Adrenal gland (tissue), 5 donors: ENCODE measurements at regions not wholly inside any gene's neighbourhood (a gene's known extent, or its start where the extent isn't known, plus 50 kb on each side); places are given as distances from the start of the nearest gene placed in this dataset.
"Not testable (repeated sequence)": the region's sequence is repeated elsewhere in the genome, so short reads cannot be mapped to it uniquely, and the experiment has no call there.

Experiments
- CTCF ChIP-seq, 6 experiments: fragments of 450-650 bp in 4 of 6; fragments of 200-600 bp in 2 of 6; sonication (generic) in 1 of 6; IDR thresholded peaks; 1 replicate in 5 of 6; 2 replicates in 1 of 6; pipeline versions ENCODE4 v1.5.1 to v1.8.0; 2016 to 2021; ENCODE audit warnings: antibody characterized with exemption in 6 of 6, mild to moderate bottlenecking in 2 of 6, moderate library complexity in 1 of 6
- POLR2A ChIP-seq, 2 donors: fragments of 450-650 bp; IDR thresholded peaks; one replicate each; pipeline ENCODE4 v1.6.1; 2017; ENCODE audit warnings: antibody characterized with exemption in 2 of 2, mild to moderate bottlenecking in 2 of 2, moderate library complexity in 1 of 2
- donor health status: DM: no; HTN: no; CAD: no.

DNA sequence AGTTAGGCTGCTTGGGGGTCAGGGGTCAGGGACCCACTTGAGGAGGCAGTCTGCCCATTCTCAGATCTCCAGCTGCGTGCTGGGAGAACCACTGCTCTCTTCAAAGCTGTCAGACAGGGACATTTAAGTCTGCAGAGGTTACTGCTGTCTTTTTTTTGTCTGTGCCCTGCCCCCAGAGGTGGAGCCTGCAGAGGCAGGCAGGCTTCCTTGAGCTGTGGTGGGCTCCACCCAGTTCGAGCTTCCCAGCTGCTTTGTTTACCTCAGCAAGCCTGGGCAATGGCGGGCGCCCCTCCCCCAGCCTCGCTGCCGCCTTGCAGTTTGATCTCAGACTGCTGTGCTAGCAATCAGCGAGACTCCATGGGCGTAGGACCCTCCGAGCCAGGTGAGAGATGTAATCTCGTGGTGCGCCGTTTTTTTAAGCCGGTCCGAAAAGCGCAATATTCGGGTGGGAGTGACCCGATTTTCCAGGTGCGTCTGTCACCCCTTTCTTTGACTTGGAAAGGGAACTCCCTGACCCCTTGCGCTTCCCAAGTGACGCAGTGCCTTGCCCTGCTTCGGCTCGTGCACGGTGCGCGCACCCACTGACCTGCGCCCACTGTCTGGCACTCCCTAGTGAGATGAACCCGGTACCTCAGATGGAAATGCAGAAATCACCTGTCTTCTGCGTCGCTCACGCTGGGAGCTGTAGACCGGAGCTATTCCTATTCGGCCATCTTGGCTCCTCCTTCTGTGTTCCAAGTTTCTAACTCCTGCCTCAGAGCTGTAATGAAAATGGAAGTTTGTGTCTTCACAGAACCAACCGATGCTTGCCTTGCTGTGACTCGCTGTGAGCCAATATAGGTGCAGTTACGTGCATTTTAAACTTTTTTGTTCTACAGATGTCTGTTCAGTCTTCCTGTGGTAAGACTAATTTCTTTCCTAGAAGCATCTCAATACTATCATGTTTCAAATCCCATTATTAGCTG is 156.8 kb upstream of the RPS23 start:
- not testable (repeated sequence) for TF ChIP-seq CTCF, POLR2A (IDR thresholded peaks at IDR 0.05)
